SH-SY5Y (cell line): ENCODE measurements at regions not wholly inside any gene's neighbourhood (a gene's known extent, or its start where the extent isn't known, plus 50 kb on each side); places are given as distances from the start of the nearest gene placed in this dataset.

Experiments used
- GATA2 ChIP-seq: IDR thresholded peaks from 2 replicates; pipeline ENCODE4 v1.6.1; 2011; ENCODE audit warnings: mild to moderate bottlenecking, low read depth, low read length
- GATA3 ChIP-seq: IDR thresholded peaks from 2 replicates; pipeline ENCODE4 v1.6.1; 2011; ENCODE audit warnings: low read depth, mild to moderate bottlenecking, low read length, moderate library complexity

DNA sequence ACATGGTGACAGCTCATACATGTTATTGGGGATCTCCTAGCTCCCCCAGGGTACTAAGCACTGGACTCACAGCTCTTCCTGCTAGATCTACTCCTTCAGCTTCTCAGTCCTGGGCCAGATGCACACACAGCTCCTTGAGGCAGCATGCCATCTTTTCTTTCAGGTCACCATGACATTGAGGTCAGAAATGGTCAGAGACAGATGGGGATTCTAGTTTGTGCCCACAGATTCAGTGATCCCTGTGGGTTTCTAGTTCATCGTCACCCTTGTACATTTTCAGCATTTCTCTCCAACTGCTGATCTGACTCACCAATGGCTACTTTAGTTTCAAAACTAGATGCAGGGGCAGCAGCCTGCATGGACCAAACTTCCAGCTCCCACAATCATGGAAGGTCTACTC lies 560.7 kb upstream of the PSMD7 start:
- no peak for TF ChIP-seq GATA2
- TF ChIP-seq GATA3, result no peak
